ENCODE measurements at regions not wholly inside any gene's neighbourhood (a gene's known extent, or its start where the extent isn't known, plus 50 kb on each side); places are given as distances from the start of the nearest gene placed in this dataset.

GRCh38 chr17:71615820-71616219 lies 505.0 kb upstream of the SOX9 start:
- Histone ChIP-seq H3K14ac (ENCODE audit: insufficient read length) (no peak overlapping the region), H2AK5ac (ENCODE audit: low read depth, low read length) (no peak overlapping the region), H3K27me3 (replicated peaks in 1 of 4; ENCODE audit: control insufficient read depth in 3 of 4, extremely low read depth in 1 of 4, insufficient read depth in 3 of 4, low read length in 3 of 4) (no peaks in the 10 kb centered on the region), H4K8ac (ENCODE audit: extremely low read depth, insufficient read depth, low read length) (no peak overlapping the region), H3K4me1 (replicated peaks in 1 of 4; ENCODE audit: control insufficient read depth in 3 of 4, insufficient read depth in 4 of 4, low read length in 3 of 4) (no peaks in the 10 kb centered on the region), H2BK12ac (ENCODE audit: low read depth, low read length) (no peak overlapping the region), H3K4ac (replicated peaks; ENCODE audit: insufficient read length, low read depth, low read length) (no peak overlapping the region), H3K27ac (ENCODE audit: low read depth, low read length) (no peak overlapping the region), H3K23me2 (ENCODE audit: low read depth, low read length) (no peaks in the 10 kb centered on the region), H3K23ac (ENCODE audit: insufficient read length) (no peak overlapping the region), H3K79me2 (ENCODE audit: control insufficient read depth in 1 of 2, insufficient read depth in 2 of 2, low read length in 2 of 2) (no peaks in the 10 kb centered on the region), H3K4me3 (ENCODE audit: extremely low read depth in 1 of 4, insufficient read depth in 2 of 4, low read depth in 3 of 4, low read length in 4 of 4) (no peak overlapping the region), H3K18ac (ENCODE audit: extremely low read depth, low read length) (no peak overlapping the region), H3K9me3 (ENCODE audit: insufficient read depth in 2 of 2, low read depth in 1 of 2, low read length in 1 of 2) (peaks cover 2 to 5% of the 10 kb centered on the region in 2 experiments; a peak in 2 of 4 replicates), H2BK5ac (ENCODE audit: low read depth, low read length) (no peak overlapping the region), H3K56ac (replicated peaks; ENCODE audit: insufficient read length, low read depth, low read length) (no peak overlapping the region), H3K9ac (replicated peaks in 1 of 4; ENCODE audit: extremely low read depth in 1 of 4, low read depth in 3 of 4, low read length in 3 of 4) (no peak overlapping the region), H4K5ac (ENCODE audit: insufficient read length, low read depth, low read length) (no peak overlapping the region), H3K4me2 (ENCODE audit: insufficient read depth in 1 of 2, low read depth in 2 of 2, low read length in 2 of 2) (no peak overlapping the region), H2BK120ac (replicated peaks; ENCODE audit: low read depth, low read length) (no peak overlapping the region), H2BK15ac (ENCODE audit: low read length) (no peak overlapping the region), H4K20me1 (replicated peaks in 1 of 2; ENCODE audit: control insufficient read depth in 1 of 2, insufficient read depth in 2 of 2, low read length in 2 of 2) (no peaks in the 10 kb centered on the region), H3K36me3 (ENCODE audit: control insufficient read depth in 2 of 4, insufficient read depth in 4 of 4, low read length in 3 of 4) (no peaks in the 10 kb centered on the region), H2AFZ (ENCODE audit: low read length) (no peak overlapping the region), H4K91ac (replicated peaks; ENCODE audit: insufficient read length, low read length) (no peak overlapping the region), H3K79me1 (ENCODE audit: low read depth, low read length) (no peaks in the 10 kb centered on the region), H2BK20ac (ENCODE audit: low read length) (no peak overlapping the region)
- POLR2A ChIA-PET (ENCODE audit: partially characterized antibody): no interaction called here
- 97% methylated on average over 4 of the region's 4 CpGs; no CpG with 5 or more reads in 1 of the 2 experiments for WGBS, 2 experiments (ENCODE audit: extremely low coverage in 1 of 2, insufficient coverage in 1 of 2, insufficient read length in 1 of 2, insufficient replicate concordance in 2 of 2, low coverage in 1 of 2, low lambda C conversion rate in 2 of 2, missing lambda C conversion rate in 1 of 2)
- CTCF ChIA-PET (ENCODE audit: partially characterized antibody): no interaction called here
- FAIRE-seq: no peak
- TF ChIP-seq BCL11A (IDR thresholded peaks at IDR 0.05; ENCODE audit: low read depth in 2 of 2, low read length in 2 of 2): no peak
- no peak for TF ChIP-seq SIX5 (IDR thresholded peaks at IDR 0.05; ENCODE audit: low read depth, low read length)
- TF ChIP-seq SAP30 (IDR thresholded peaks at IDR 0.05; ENCODE audit: insufficient read depth, insufficient replicate concordance, low read length): no peak
- TF ChIP-seq SIRT6 (IDR thresholded peaks at IDR 0.05; ENCODE audit: low read length): no peak
- TF ChIP-seq KDM1A (IDR thresholded peaks at IDR 0.05; ENCODE audit: borderline replicate concordance, low read length): no peak
- no peak for DNase-seq (ENCODE audit: low read depth in 1 of 2, low spot score in 2 of 2)
